Neural crest cell (in vitro differentiated cells): ENCODE measurements at regions not wholly inside any gene's neighbourhood (a gene's known extent, or its start where the extent isn't known, plus 50 kb on each side); places are given as distances from the start of the nearest gene placed in this dataset.

Experiments
- DNase-seq: peaks from one replicate; pipeline ENCODE4 v3.0.0; 2021; ENCODE audit warnings: low read depth, mixed read lengths, low spot score
- H3K27ac Mint-ChIP-seq: one replicate; pipeline ENCODE4 v1.8.0; 2021; ENCODE audit warnings: mild to moderate bottlenecking, mixed read lengths; ENCODE audit not compliant: unreplicated experiment
- H3K27me3 Mint-ChIP-seq: 2 replicates; pipeline ENCODE4 v1.8.0; 2021; ENCODE audit warnings: low read depth, mild to moderate bottlenecking, mixed read lengths
- H3K36me3 Mint-ChIP-seq: 2 replicates; pipeline ENCODE4 v1.8.0; 2021; ENCODE audit warnings: low read depth, mild to moderate bottlenecking, mixed read lengths
- H3K4me1 Mint-ChIP-seq: 2 replicates; pipeline ENCODE4 v1.8.0; 2021; ENCODE audit warnings: mixed read lengths
- H3K4me3 Mint-ChIP-seq: one replicate; pipeline ENCODE4 v1.8.0; 2021; ENCODE audit warnings: mild to moderate bottlenecking, mixed read lengths
- H3K9me3 Mint-ChIP-seq: 2 replicates; pipeline ENCODE4 v1.8.0; 2021; ENCODE audit warnings: mixed read lengths
- CTCF ChIP-seq: fragments of 200-600 bp; sonication (generic); conservative IDR thresholded peaks from 2 replicates; pipeline ENCODE4 v1.5.0; 2021; ENCODE audit warnings: antibody characterized with exemption, mild to moderate bottlenecking

GRCh38 chr12:75747572-75748021 lies 236.2 kb upstream of the KRR1 start:
- Mint-ChIP-seq H3K27ac (no peak overlapping the region), H3K27me3 (no peaks in the 10 kb centered on the region), H3K9me3 (peaks cover 9% of the 10 kb centered on the region), H3K4me1 (peaks cover 10% of the 10 kb centered on the region), H3K36me3 (peaks cover 3% of the 10 kb centered on the region), H3K4me3 (no peak overlapping the region)
- no peak for TF ChIP-seq CTCF
- DNase-seq = no peak

GRCh38 chr12:75746621-75747020 lies 235.2 kb upstream of the KRR1 start:
- no peak overlapping the region for H3K4me3 Mint-ChIP-seq
- no peak overlapping the region for H3K27ac Mint-ChIP-seq
- no peak for TF ChIP-seq CTCF
- H3K9me3 Mint-ChIP-seq = peaks cover 10% of the 10 kb centered on the region
- H3K27me3 Mint-ChIP-seq = no peaks in the 10 kb centered on the region
- no peak for DNase-seq
- H3K36me3 Mint-ChIP-seq = peaks cover 3% of the 10 kb centered on the region
- peaks cover 10% of the 10 kb centered on the region for H3K4me1 Mint-ChIP-seq

GRCh38 chr12:75744607-75745256 lies 233.3 kb upstream of the KRR1 start:
- no peak for TF ChIP-seq CTCF
- H3K4me1 Mint-ChIP-seq = peaks cover 10% of the 10 kb centered on the region
- H3K36me3 Mint-ChIP-seq = peaks cover 3% of the 10 kb centered on the region
- no peak for DNase-seq
- H3K27ac Mint-ChIP-seq = no peak overlapping the region
- H3K4me3 Mint-ChIP-seq = no peak overlapping the region
- peaks cover 5% of the 10 kb centered on the region for H3K9me3 Mint-ChIP-seq
- H3K27me3 Mint-ChIP-seq = no peaks in the 10 kb centered on the region

- no peak for TF ChIP-seq CTCF
- no peaks in the 10 kb centered on the region for H3K27me3 Mint-ChIP-seq
- H3K27ac Mint-ChIP-seq = peak overlapping the region; percentile 87
- DNase-seq = no peak
- peaks cover 10% of the 10 kb centered on the region for H3K4me1 Mint-ChIP-seq
- no peak overlapping the region for H3K4me3 Mint-ChIP-seq
- H3K9me3 Mint-ChIP-seq = peaks cover 2% of the 10 kb centered on the region
- H3K36me3 Mint-ChIP-seq = no peaks in the 10 kb centered on the region
These were observed 231.6 kb upstream of the KRR1 start for GRCh38 chr12:75742961-75743360.

GRCh38 chr12:75742048-75742447 lies 230.6 kb upstream of the KRR1 start:
- Mint-ChIP-seq H3K4me1 (peaks cover 10% of the 10 kb centered on the region), H3K4me3 (no peak overlapping the region), H3K27me3 (no peaks in the 10 kb centered on the region), H3K36me3 (no peaks in the 10 kb centered on the region), H3K27ac (no peak overlapping the region), H3K9me3 (peaks cover 2% of the 10 kb centered on the region)
- no peak for DNase-seq
- no peak for TF ChIP-seq CTCF
